OCI-LY3 (cell line): ENCODE measurements at regions not wholly inside any gene's neighbourhood (a gene's known extent, or its start where the extent isn't known, plus 50 kb on each side); places are given as distances from the start of the nearest gene placed in this dataset.

Experiments
- CTCF ChIP-seq: fragments of 200-600, 300-600 bp; sonication (generic); IDR thresholded peaks from 2 replicates; pipeline ENCODE4 v1.5.1; 2014; ENCODE audit warnings: antibody characterized with exemption, low read length, low read depth
- EZH2phosphoT487 ChIP-seq: fragments of 200-600 bp; shearing (Covaris generic); IDR thresholded peaks from 2 replicates; pipeline ENCODE4 v1.6.1; 2018; ENCODE audit warnings: antibody characterized with exemption, mixed run types, low read depth

DNA sequence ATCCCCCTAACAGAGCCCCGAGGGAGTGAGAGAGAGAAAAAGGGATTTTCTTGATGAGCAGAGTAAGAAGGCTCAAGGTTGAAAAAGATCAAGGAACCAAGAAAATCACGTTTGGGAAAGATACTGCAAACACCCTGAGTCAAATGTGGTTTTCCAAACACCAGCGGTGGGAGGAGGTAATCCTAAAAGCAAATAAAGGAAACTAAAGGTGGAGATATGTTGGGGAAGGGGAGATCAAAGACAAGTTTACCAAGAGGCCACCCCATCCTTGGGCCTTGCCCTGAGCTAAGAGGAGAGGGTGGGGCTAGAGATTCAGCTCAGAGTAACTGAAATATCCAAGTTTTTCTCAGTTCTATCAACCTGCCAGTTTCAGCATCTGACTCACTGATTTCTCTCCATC lies 332.3 kb downstream of the ETAA1 start:
- TF ChIP-seq CTCF (no peak), EZH2phosphoT487 (no peak)
